Mesodermal cell (in vitro differentiated cells): ENCODE measurements at regions not wholly inside any gene's neighbourhood (a gene's known extent, or its start where the extent isn't known, plus 50 kb on each side); places are given as distances from the start of the nearest gene placed in this dataset.
"Not testable (repeated sequence)": the region's sequence is repeated elsewhere in the genome, so short reads cannot be mapped to it uniquely, and the experiment has no call there.

Source experiments
- H3K27ac ChIP-seq: 2 replicates; pipeline ENCODE4 v1.7.0; 2013; ENCODE audit warnings: mild to moderate bottlenecking, low read depth, low read length, moderate library complexity; ENCODE audit not compliant: severe bottlenecking
- H3K36me3 ChIP-seq: 2 replicates; pipeline ENCODE4 v1.7.1; 2013; ENCODE audit warnings: mild to moderate bottlenecking, low read length, moderate library complexity; ENCODE audit not compliant: control insufficient read depth, insufficient read depth
- H3K4me1 ChIP-seq: one replicate; pipeline ENCODE4 v1.7.1; 2013; ENCODE audit warnings: mild to moderate bottlenecking, low read length; ENCODE audit not compliant: insufficient read depth, control insufficient read depth, poor library complexity, severe bottlenecking
- H3K4me3 ChIP-seq: 2 replicates; pipeline ENCODE4 v1.7.0; 2013; ENCODE audit warnings: low read length, control low read depth, mild to moderate bottlenecking; ENCODE audit not compliant: insufficient read depth, poor library complexity, severe bottlenecking; ENCODE audit errors: extremely low read depth
- H3K9me3 ChIP-seq: 2 replicates; pipeline ENCODE4 v1.7.1; 2013; ENCODE audit warnings: mild to moderate bottlenecking, low read length, moderate library complexity; ENCODE audit not compliant: control insufficient read depth
- WGBS, 2 experiments: methylation state at CpG; one replicate each; pipeline ENCODE4 v1.1.5; 2013; ENCODE audit warnings: missing lambda C conversion rate in 2 of 2; ENCODE audit not compliant: insufficient coverage in 2 of 2; 5-methylcytosine and 5-hydroxymethylcytosine counted together

DNA sequence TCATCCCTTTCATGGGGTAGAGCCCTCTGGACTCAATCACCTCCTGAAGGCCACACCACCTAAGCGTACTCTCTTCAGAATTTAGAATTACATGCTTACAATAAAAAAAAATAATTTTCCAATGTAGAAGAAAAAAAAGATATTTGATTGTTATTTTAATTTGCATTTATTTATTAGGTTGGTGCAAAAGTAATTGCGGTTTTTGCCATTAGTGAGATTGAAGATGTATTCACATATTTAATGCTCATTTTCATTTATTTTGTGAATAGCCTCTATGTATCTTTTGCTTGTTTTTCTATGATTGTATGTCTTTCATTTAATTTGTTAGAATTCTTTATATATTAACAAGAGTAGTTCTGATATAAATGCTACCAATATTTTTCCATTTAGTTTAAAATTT, 220.5 kb downstream of the RND3 start:
- Histone ChIP-seq H3K27ac (no peak overlapping the region), H3K9me3 (no peaks in the 10 kb centered on the region), H3K36me3 (no peaks in the 10 kb centered on the region), H3K4me1 (no peaks in the 10 kb centered on the region), H3K4me3 (no peak overlapping the region)
- WGBS, 2 experiments, result no CpG with 5 or more reads among the region's 2 CpGs

- no peak overlapping the region for H3K4me3 ChIP-seq
- no peaks in the 10 kb centered on the region for H3K36me3 ChIP-seq
- no CpG with 5 or more reads among the region's 2 CpGs for WGBS, 2 experiments
- H3K27ac ChIP-seq, result no peak overlapping the region
- H3K9me3 ChIP-seq, result no peaks in the 10 kb centered on the region
- H3K4me1 ChIP-seq, result no peaks in the 10 kb centered on the region
These were observed 223.0 kb downstream of the RND3 start for GRCh38 chr2:150264442-150264841.

DNA sequence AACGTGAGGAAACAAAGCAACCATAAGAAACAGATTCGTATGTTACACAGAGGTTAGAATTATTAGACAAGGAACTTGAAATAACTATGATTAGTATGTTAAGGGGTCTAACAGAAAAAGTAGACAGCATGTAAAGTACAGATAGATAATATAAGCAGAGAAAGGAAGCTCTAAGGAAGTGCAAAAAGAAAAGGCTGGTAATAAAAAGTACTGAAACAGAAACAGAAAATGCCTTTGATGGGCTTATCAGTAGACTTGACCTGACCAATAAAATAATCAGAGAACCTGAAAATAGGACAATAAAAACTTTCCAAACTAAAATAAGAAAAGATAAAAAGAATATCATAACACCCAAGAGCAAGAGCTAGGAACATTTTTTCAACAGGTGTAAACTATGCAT, 225.8 kb downstream of the RND3 start:
- no peak overlapping the region for H3K4me3 ChIP-seq
- no peak overlapping the region for H3K27ac ChIP-seq
- H3K36me3 ChIP-seq, result no peaks in the 10 kb centered on the region
- no peaks in the 10 kb centered on the region for H3K9me3 ChIP-seq
- WGBS, 2 experiments, result 81% methylated on average over 2 of the region's 2 CpGs; no CpG with 5 or more reads in 1 of the 2 experiments
- H3K4me1 ChIP-seq, result no peaks in the 10 kb centered on the region

DNA sequence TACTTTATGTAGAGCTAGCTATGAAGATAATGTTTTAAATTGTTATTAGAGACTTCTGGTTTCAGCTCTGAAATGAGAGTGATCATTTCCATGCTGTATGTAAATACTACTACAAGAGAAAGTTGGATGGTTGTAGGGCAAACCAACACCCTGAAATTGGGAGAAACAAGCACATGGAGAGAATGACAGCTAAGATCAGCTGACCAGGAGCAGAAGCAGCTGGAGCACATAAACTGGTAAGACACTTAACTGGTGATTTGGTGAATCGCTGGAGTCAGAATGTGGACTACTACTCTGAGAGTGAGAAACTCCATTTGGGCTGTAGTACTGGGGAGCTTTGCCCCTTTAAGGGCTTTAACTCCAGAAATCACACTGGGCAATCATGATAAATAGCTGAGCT, 226.8 kb downstream of the RND3 start:
- Histone ChIP-seq H3K9me3 (no peaks in the 10 kb centered on the region), H3K4me1 (no peaks in the 10 kb centered on the region), H3K36me3 (no peaks in the 10 kb centered on the region), H3K4me3 (no peak overlapping the region), H3K27ac (no peak overlapping the region)
- WGBS, 2 experiments, result 86 to 91% methylated on average over 1 of the region's 1 CpG

- no peak overlapping the region for H3K27ac ChIP-seq
- no CpG with 5 or more reads among the region's 1 CpG for WGBS, 2 experiments
These were observed 227.7 kb downstream of the RND3 start for GRCh38 chr2:150259746-150260145.

GRCh38 chr2:150258781-150259307, 228.6 kb downstream of the RND3 start:
- Histone ChIP-seq H3K4me1 (no peaks in the 10 kb centered on the region), H3K27ac (no peak overlapping the region), H3K4me3 (no peak overlapping the region), H3K36me3 (no peaks in the 10 kb centered on the region), H3K9me3 (no peaks in the 10 kb centered on the region)
- 93 to 100% methylated on average over 1 to 3 of the region's 8 CpGs for WGBS, 2 experiments

More at GRCh38 chr2:150259746-150260145, 227.7 kb downstream of the RND3 start:
- no peak overlapping the region for H3K4me3 ChIP-seq
- no peaks in the 10 kb centered on the region for H3K4me1 ChIP-seq
- no peaks in the 10 kb centered on the region for H3K9me3 ChIP-seq
- no peaks in the 10 kb centered on the region for H3K36me3 ChIP-seq

- WGBS, 2 experiments, result no CpG with 5 or more reads among the region's 3 CpGs
- H3K4me3 ChIP-seq, result no peak overlapping the region
- no peaks in the 10 kb centered on the region for H3K9me3 ChIP-seq
- no peak overlapping the region for H3K27ac ChIP-seq
- H3K36me3 ChIP-seq, result no peaks in the 10 kb centered on the region
- H3K4me1 ChIP-seq, result no peaks in the 10 kb centered on the region
These were observed 230.7 kb downstream of the RND3 start for GRCh38 chr2:150256736-150257135.

- Histone ChIP-seq H3K4me1 (no peaks in the 10 kb centered on the region), H3K9me3 (no peaks in the 10 kb centered on the region), H3K4me3 (no peak overlapping the region), H3K27ac (no peak overlapping the region), H3K36me3 (no peaks in the 10 kb centered on the region)
These were observed 231.9 kb downstream of the RND3 start for GRCh38 chr2:150255528-150255927.

- 100% methylated on average over 1 of the region's 1 CpG for WGBS, 2 experiments
- H3K36me3 ChIP-seq, H3K9me3 ChIP-seq, H3K27ac ChIP-seq, H3K4me3 ChIP-seq, H3K4me1 ChIP-seq: not testable (repeated sequence)
These were observed 237.7 kb downstream of the RND3 start for GRCh38 chr2:150249735-150250134.

DNA sequence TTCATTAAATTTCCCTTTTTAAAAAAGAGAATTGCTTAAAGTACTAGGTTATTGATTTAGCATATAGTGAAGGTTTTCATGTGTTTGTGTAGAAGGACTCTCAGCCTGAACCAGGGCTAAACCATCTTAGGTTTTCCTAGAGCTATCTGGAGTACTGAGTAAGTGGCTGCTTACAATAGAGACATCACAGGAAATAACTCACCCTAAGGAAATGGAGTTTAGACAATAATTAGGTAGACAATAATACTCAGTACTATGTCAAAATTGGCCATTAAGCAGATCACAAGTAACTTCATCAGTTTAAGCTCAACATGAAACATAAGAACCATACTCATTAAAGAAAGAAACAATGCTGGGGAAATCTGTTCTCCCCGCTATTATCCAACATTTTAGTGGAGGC, 240.0 kb downstream of the RND3 start:
- Histone ChIP-seq H3K27ac (no peak overlapping the region), H3K4me1 (no peaks in the 10 kb centered on the region), H3K4me3 (no peak overlapping the region), H3K36me3 (no peaks in the 10 kb centered on the region), H3K9me3 (no peaks in the 10 kb centered on the region)
- no CpG with 5 or more reads among the region's 1 CpG for WGBS, 2 experiments

GRCh38 chr2:150234787-150235446, 252.6 kb downstream of the RND3 start:
- H3K27ac ChIP-seq, result no peak overlapping the region
- WGBS, 2 experiments, result 76 to 79% methylated on average over 5 to 6 of the region's 7 CpGs
- no peak overlapping the region for H3K4me3 ChIP-seq

More at GRCh38 chr2:150234787-150235446, 252.6 kb downstream of the RND3 start:
- Histone ChIP-seq H3K9me3 (no peaks in the 10 kb centered on the region), H3K4me1 (no peaks in the 10 kb centered on the region), H3K36me3 (no peaks in the 10 kb centered on the region)
